NCI-H1092 treated with DMSO at 0.1 percent for 48 hours (cell line): ENCODE measurements at regions not wholly inside any gene's neighbourhood (a gene's known extent, or its start where the extent isn't known, plus 50 kb on each side); places are given as distances from the start of the nearest gene placed in this dataset.

ENCODE experiments used
- DNase-seq: peaks from one replicate; lab custom pipeline; 2025; lab: John Stamatoyannopoulos, UW

- DNase-seq = no peak
Measured at GRCh38 chr5:62980884-62981283, 402.3 kb downstream of the LRRC70 start.

- DNase-seq = no peak
Measured at GRCh38 chr5:62979472-62979871, 400.9 kb downstream of the LRRC70 start.

- DNase-seq = no peak
Measured at GRCh38 chr5:62977661-62978060, 399.0 kb downstream of the LRRC70 start.

- DNase-seq = no peak
Measured at GRCh38 chr5:62974623-62975022, 396.0 kb downstream of the LRRC70 start.

GRCh38 chr5:62969409-62970120 lies 390.9 kb downstream of the LRRC70 start:
- DNase-seq = no peak

GRCh38 chr5:62964428-62964827 lies 385.8 kb downstream of the LRRC70 start:
- no peak for DNase-seq

GRCh38 chr5:62960781-62961180 lies 382.2 kb downstream of the LRRC70 start:
- no peak for DNase-seq

- DNase-seq = no peak
Measured at GRCh38 chr5:62956597-62956996, 378.0 kb downstream of the LRRC70 start.

- DNase-seq = no peak
Measured at GRCh38 chr5:62954578-62954977, 376.0 kb downstream of the LRRC70 start.

- no peak for DNase-seq
Measured at GRCh38 chr5:62948301-62948700, 369.7 kb downstream of the LRRC70 start.

- no peak for DNase-seq
Measured at GRCh38 chr5:62942384-62942783, 363.8 kb downstream of the LRRC70 start.

- DNase-seq = no peak
Measured at GRCh38 chr5:62938927-62939326, 360.3 kb downstream of the LRRC70 start.

- no peak for DNase-seq
Measured at GRCh38 chr5:62937661-62938558, 359.3 kb downstream of the LRRC70 start.

- DNase-seq = no peak
Measured at GRCh38 chr5:62935660-62936059, 357.0 kb downstream of the LRRC70 start.

- DNase-seq = no peak
Measured at GRCh38 chr5:62934319-62934718, 355.7 kb downstream of the LRRC70 start.

GRCh38 chr5:62933261-62933660 lies 354.6 kb downstream of the LRRC70 start:
- DNase-seq = no peak

GRCh38 chr5:62931153-62931950 lies 352.7 kb downstream of the LRRC70 start:
- DNase-seq = no peak

- DNase-seq = no peak
Measured at GRCh38 chr5:62922191-62922590, 343.6 kb downstream of the LRRC70 start.

GRCh38 chr5:62920856-62921255 lies 342.2 kb downstream of the LRRC70 start:
- DNase-seq = no peak

GRCh38 chr5:62909326-62909725 lies 330.7 kb downstream of the LRRC70 start:
- DNase-seq = no peak

- no peak for DNase-seq
Measured at GRCh38 chr5:62902126-62902525, 323.5 kb downstream of the LRRC70 start.

GRCh38 chr5:62900976-62901375 lies 322.4 kb downstream of the LRRC70 start:
- no peak for DNase-seq
